ENCODE measurements at regions not wholly inside any gene's neighbourhood (a gene's known extent, or its start where the extent isn't known, plus 50 kb on each side); places are given as distances from the start of the nearest gene placed in this dataset.
"Not testable (repeated sequence)": the region's sequence is repeated elsewhere in the genome, so short reads cannot be mapped to it uniquely, and the experiment has no call there.

DNA sequence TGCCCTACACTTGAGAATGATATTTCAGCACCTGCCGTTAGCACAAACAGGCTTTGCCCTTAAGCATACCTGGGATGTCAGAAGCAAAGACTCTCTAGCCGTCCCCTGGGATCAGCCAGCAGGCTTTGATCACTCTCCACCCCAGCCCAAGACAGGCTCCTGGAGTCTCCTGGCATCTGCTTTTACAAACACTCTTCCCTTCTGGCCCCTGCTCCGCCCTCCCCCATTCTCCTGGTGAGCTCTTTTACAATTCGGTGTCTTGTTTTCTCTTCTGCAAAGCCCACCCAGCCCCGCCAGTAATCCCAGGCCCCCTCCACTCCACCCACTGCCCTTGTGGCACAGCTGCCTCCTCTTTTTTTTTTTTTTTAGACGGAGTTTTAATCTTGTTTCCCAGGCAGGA is 50.4 kb downstream of the KATNIP start:
- DNase-seq (ENCODE audit: low spot score): no peak

DNA sequence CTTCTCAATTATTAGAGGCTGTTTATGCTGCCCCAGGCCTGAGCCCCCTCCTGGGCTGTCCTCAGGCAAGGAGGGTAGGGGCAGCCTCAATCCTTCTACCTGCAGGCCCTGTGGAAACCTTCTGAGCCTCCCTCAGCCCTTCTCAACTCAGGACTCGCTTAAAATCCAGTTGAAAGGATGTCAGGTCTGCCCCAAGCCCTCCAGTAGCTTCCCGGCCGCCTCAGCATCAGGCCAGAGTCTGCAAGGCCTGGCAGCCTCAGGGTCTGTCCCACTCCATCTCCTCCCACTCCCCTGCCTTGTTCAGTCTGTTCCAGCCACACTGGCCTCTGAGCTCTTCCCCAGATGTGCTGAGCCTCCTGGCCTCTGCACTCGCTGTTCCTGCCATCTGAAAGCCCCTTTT is 52.2 kb downstream of the KATNIP start:
- DNase-seq (ENCODE audit: low spot score): no peak

DNA sequence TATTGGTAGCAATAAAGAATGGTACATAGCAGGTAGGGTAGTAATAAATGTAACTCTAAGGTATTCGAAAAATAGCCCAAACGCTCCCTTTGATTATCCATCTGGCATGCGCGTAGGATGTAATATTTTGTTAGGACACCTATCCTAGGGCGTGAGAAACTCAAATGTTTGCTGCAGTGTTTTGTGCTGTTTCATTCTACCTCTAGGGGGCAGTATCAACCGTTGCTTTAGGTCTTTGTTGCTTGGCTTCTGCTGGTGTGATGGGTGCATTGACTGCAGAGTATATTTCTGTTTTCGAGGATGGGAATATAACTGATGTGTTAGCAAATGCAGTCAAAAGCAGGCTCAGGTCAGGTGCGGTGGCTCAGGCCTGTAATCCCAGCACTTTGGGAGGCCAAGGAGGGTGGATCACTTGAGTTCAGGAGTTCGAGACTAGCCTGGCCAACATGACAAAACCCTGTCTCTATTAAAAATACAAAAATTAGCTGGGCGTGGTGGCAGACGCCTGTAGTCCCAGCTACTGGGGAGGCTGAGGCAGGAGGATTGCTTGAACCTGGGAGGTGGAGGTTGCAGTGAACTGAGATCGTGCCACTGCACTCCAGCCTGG is 55.7 kb downstream of the KATNIP start:
- DNase-seq (ENCODE audit: low spot score): peak; percentile 17

DNA sequence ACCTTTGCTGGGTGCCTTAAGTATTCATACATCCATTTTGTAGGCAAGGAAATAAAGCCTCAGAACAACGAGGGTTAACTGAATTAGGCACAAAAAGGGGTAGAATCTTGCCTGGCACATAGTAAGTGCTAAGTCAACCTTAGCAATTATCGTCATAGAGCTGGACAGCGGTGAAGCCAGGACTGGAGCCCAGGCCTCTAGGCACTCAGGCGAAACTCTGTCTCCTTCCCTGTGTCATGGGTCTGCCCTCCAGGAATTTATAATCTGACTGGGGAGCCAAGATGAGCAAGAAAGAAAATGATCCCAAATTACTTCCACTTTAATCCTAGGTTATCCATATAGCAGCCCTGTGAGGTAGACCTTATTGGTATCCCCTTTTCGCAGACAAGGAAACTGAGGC is 61.4 kb downstream of the KATNIP start:
- no peak for DNase-seq (ENCODE audit: low spot score)

DNA sequence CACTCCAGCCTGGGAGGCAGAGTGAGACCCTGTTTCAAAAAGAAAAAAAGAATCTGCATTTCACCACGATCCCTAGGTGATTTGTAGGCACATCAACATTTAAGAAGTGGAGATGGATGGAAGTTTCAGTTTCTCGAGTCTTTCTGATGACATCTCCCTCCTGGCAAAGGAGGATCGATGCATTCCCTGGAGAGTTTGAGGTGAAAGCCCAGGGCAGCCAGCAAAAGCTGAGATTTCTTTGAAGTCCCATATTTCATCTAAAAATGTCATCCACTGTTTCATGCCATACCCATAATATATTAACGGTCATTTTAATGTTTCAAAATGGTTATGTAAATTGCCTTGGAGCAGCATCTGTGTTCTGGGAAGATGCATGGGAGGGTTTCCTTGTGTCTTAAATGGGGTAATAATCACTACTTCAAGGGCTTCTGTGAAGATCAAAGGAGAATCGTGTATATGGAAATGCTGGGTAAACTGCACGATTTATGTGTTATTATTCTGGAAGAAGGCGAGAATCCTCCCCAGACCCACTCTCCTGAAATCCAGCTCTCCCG is 63.4 kb downstream of the KATNIP start:
- DNase-seq (ENCODE audit: low spot score): no peak

DNA sequence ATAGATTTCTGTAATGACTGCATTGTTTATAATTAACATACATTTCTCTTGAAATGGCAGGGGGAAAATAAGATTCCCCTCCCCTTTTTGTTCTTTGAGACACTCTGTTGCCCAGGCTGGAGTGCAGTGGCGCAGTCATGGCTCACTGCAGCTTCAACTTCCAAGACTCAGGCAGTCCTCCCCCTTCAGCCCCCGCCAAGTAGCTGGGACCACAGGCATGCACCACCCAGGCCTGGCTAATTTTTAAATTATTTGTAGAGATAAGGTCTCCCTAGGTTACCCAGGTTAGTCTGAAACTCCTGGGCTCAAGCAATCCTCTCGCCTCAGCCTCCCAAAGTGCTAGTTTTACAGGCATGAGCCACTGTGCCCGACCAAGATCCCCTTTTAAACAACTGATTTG is 67.7 kb downstream of the KATNIP start:
- DNase-seq (ENCODE audit: low spot score): no peak

DNA sequence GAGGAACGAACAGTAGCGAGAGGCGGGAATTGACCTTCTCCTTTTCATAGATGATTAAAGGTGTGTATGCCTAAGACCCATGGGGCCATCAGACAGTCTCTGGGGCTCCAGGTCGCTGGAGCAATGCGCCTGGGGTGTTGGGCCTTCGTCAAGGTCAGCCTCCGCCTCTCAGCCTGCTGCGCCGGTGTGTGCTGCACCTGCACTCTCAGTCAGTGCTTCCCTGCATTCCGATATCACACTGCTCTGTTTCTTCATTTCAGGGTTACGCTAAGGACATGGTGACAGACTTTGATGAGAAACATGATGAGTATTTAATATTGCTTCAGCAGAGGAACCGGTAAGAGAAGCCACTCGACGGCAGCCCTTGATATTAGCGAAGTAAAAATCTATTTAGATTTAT is 68.2 kb downstream of the KATNIP start:
- DNase-seq (ENCODE audit: low spot score): no peak

DNA sequence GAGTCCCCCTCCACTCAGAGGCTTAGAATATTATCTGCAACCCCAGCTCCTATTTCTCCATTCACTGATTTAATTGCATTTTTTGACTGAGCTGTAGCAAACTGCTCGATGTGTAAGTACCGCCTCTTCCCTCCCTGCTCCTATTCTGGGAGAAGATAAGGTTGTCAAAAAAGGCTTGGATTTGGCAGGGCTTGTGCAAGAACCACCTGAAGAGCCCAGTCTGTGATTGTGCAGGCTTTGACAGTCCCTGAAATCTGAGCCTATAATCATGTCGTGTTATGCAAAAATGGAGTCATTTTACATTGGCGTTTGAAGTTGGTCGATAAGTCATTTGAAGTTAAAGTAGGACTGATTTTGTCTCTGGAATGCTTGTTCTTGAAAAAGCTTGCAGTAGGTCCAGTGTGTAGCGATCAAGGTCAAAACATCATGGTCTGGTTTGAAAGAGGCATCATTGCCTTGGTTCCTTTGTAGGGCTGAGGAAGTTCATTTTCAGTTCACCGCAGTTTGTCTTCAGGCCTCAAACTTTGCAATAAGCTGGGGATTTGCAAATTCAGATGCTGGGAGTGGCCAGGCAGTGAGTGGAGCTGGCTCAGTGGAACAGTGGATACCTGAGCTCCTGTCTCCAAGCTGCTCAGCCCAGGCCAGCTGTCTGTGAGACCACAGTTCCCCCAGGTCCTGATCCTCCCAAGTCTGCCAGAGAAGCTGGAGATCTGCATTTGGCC is 68.8 kb downstream of the KATNIP start:
- no peak for DNase-seq (ENCODE audit: low spot score)

DNA sequence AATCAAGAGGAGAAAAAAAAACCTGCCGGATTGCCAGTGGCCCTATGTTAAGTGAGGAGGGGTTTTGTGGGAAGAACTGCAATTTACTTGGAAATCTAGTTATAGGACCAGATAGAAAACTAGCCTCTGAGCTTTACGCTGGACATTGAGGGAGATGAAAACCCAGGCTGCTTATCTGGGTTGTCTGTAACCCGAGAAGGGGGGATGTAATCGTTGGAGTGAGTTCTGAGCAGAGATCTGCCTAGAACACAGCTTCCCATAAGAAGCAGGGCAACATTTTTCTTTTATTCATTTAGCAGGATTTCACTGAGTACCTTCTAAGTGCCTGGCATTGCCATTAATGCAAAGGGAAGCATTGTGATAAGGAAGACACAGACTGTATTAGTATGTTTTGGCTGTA is 70.6 kb downstream of the KATNIP start:
- no peak for DNase-seq (ENCODE audit: low spot score)

DNA sequence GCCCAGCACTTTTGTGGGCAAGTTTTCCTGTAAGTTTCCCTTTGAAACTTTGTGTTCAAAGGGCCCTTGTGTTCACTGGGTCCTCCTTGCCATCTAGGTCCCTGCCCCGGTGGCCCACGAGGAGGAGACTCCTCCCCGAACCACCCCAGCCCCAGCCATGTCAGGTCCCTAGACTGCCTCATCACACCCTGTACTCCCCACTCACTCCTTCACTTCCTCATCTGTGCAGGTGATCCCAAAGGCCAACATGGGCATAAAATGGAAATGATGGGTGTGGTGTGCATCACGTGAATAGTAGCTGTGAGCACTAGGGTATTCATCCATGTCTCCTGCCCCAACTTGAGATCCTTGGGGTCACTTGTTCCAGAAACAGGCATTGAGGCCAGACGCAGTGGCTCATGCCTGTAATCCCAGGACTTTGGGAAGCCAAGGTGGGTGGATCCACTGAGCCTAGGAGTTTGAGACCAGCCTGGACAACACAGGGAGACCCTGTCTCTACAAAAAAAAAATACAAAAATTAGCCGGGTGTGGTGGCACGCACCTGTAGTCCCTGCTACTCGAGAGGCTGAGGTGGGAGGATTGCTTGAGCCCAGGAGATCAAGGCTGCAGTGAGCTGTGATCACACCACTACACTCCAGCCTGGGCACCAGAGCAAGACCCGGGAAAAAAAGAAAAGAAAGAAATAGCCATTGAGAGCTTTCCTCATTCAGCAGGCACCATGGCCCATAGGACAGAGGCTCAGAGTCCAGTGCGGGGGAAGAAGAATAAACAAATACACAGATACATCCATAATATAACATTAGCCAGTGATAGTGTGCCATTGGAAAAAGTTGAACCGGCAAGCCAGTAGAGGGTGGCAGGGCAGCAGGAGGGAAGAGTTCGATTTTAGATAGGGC is 74.5 kb downstream of the KATNIP start:
- DNase-seq (ENCODE audit: low spot score): no peak

DNA sequence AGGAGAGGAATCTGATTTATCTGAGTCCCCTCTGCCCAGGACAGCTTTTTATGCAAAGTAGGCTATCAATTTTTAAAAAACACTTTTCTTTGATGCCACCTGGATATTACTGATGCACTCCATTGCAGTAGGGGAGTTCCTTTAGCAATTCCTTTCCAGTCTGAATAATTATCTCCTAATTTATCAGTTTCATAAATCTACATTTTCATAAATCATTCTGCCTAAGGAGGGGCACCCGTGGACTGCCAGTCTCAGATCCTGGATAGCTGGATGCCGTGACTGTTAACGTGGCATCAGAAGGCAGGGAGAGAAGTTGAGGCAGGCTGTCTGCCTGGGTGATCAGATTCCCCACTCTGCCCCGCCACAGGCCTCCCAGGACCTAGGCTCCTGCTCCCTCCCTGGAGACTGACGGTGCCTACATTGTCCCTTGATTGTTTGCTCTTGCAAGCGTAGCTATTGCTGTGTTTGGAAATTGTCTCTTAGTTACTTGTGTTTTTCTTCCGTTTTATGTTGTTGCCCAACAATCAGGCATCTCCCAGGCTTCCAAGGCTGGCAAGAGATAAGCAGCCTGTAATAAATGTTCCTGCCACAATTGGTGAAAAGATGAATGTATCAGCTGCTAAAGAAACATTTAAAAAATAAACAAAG is 75.2 kb downstream of the KATNIP start:
- DNase-seq (ENCODE audit: low spot score): no peak

DNA sequence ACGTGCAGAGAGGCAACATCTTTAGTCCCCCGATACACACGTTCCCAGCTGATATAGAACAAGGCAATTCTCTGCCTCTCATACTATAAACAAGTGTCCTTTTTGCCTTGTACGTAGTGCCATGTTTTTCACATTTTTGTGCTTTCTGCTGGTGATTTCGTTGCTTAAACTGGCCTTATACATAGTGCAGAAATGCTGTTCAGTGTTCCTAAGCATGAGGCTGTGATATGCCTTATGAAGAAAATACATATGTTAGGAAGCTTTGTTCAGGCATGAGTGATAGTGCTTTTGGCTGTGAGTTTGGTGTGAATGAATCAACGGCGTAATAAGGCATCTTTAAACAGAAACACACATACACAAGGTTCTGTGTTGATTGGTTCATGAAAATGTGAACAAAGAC is 77.2 kb downstream of the KATNIP start:
- no peak for DNase-seq (ENCODE audit: low spot score)

DNA sequence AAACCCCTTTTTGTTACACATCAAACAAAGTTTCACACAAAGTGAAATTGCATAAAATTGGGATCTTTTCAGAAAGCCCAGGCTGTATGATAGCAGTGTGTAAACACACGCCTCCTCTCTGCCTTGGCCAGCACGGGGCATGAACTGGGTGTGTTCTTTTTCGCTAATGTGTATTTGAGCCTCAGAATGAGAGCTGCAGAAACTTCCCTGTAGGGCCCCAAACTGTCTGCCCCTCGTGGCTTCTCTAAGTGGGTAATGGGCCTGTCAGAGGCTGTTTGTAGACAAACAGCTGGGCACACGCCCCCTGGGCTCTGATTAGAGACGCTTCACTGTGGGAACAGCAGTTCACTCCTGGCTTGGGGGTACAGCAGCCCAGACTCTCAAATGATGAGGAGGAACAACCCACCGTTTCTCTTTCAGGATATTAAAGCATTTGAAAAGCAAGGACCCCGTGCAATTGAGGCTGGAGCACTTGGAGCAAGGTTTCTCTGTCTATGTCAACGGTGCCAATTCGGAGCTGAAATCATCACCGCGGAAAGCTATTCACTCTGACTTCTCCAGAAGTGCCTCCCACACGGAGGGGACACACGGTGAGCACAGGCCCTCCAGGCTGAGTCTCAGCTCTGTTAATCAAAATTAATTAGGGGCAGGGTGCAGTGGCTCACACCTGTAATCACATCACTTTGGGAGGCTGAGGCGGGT is 78.4 kb downstream of the KATNIP start:
- no peak for DNase-seq (ENCODE audit: low spot score)

DNA sequence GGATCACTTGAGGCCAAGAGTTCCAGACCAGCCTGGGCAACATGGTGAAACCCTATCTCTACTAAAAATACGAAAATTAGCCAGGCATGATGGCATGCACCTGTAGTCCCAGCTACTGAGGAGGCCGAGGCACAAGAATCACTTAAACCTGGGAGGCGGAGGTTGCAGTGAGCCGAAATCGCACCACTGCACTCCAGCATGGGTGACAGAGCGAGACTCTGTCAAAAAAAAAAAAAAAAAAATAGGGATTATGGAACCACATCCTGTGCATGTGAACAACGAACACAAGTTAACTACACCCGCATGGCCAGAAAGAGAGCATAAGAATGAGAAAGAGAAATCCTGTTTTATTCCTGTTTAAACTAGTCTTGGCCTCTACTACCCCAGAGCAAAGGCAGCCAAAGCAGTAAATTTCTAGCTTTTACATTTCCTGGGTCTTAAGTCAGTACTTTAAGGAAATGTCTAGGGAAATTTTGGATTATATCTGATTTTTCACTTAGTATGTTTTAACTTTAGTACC is 79.1 kb downstream of the KATNIP start:
- DNase-seq (ENCODE audit: low spot score): not testable (repeated sequence)

DNA sequence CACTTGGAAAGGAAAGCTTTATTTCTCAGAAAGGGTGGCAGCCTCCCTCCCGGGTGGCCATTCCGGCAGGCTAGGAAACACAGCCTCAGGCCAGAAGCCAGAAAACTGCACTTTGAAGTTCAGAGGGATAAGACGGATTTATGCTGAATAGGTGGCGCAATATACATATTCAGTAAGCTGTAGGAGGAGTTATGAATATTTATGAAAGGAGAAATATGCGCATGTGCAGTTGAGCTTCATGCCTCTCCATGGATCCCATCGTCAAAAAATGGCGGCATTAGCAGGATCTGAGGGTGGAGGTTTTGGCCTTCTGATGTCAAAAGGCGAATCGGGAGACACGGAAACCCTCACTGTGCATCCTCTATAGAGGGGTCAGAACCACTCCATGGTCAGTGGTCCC is 82.3 kb downstream of the KATNIP start:
- no peak for DNase-seq (ENCODE audit: low spot score)

DNA sequence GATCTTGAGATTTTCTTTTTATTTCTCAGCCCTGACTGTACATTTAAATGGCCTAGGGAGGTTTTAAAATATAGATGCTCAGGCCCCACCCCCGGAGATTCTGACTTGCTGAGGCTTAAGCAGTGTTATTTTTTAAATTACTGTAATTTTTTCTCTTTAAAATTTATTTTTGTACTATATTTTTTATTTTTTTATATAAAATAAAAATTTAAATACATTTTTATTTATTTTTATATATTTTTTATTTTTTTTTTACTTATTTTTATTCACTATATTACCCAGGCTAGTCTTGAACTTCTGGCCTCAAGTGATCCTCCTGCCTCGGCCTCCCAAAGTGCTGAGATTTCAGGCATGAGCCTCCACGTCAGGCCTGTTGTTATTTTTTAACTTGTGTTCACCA is 83.3 kb downstream of the KATNIP start:
- no peak for DNase-seq (ENCODE audit: low spot score)

DNA sequence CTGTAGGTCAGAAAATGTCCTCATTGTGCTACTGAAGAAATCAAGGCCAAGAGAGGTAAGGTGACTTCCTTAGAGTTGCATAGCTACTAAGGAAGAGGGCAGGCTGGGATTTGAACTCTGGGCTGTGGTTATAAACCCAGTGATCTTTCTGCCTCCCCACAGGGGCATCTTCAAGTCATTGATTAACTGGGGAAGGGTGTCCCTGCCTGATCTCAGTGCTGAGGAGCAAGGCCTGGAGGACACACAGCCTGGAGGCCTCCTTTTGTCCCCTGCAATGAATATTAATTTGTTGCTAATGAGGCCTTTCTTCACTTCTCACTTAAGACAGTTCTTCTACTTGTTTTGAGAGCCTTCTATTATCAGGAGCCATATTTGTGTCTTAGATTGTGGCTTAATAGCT is 83.8 kb downstream of the KATNIP start:
- DNase-seq (ENCODE audit: low spot score): no peak

DNA sequence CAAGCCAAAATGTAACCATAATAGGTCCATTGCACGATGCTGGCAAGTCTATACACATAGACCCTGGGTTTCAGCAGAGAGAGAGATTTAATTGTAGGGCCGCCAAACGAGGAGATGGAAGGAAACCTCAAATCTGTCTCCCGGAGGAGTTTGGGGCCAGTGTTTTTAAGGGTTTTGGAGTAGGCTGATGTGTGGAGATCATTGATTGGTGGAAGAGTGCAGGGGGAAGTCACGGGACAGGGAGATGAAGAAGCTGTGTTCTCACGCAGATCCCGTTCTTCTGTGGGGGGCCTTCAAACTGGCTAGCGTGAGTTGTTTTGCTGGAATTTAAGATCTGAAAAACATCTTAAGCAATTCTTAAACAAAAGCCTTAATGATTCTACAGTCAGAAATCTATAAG is 84.8 kb downstream of the KATNIP start:
- no peak for DNase-seq (ENCODE audit: low spot score)

DNA sequence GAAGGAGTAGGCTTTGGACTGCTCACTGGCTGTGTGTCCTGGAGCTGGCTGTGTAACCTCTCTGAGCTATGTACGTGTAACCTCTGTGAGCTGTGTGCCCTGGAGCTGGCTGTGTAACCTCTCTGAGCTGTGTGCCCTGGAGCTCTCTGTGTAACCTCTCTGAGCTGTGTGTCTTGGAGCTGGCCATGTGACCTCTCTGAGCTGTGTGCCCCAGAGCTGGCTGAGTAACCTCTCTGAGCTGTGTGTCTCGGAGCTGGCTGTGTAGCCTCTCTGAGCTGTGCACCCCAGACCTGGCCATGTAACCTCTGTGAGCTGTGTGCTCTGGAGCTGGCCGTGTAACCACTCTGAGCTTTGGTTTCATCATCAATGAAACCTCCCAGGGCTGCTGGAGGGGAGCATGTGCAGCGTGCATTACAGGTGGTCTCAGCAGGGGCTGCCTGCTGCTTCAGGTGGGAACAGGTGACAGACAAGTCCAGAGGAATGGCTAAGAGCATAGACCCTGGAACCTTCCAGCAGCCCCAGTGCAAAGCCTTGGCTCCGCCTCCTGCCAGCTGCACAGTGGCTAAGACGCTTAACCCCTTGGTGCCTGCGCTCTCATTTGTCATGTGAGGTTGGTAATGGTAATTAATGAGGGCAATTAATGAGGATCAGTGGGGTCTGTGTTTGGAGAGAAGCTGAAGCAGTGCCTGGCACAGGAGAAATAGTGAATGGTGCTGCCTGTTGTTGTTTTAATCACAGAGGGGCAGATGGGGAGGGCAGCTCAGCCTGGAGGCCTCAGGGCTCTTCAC is 86.7 kb downstream of the KATNIP start:
- no peak for DNase-seq (ENCODE audit: low spot score)

DNA sequence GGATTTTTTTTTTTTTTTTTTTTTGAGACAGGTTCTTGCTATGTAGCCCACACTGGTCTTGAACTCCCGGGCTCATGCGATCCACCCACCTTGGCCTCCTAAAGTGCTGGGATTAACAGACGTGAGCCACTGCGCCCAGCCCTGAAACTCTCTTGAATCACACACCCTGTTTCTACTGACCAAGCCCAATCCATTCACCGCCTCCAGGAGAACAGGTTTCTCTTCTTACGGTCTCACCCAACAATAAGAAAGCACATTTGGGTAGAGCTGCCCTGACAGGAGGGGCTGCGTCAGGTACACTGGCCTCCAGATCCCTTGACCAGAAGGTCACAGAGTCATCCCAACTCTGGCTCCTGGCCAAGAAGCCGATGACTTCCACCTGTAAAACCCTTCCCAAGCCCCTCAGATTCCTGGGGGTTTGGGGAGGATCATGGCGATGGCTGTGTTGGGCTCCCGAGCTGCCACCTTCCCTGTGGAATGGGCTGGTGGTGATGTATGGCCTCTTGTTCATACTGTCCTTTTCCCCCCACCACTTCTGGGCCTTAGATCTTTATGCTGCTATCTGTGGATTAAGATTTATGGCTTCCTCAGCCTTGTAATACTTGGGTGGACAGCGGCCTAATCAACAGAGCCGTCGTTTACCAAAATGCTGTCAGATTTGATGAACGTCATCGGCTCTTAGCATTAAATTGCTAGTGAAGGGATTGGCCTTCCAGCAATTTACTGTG is 89.1 kb downstream of the KATNIP start:
- no peak for DNase-seq (ENCODE audit: low spot score)
